SJCRH30 (cell line): ENCODE measurements at regions not wholly inside any gene's neighbourhood (a gene's known extent, or its start where the extent isn't known, plus 50 kb on each side); places are given as distances from the start of the nearest gene placed in this dataset.
"Not testable (repeated sequence)": the region's sequence is repeated elsewhere in the genome, so short reads cannot be mapped to it uniquely, and the experiment has no call there.

Experiments
- DNase-seq, 2 experiments: peaks; one replicate each; pipeline ENCODE4 v3.0.0-alpha.2; 2015 to 2020
- H3K27ac ChIP-seq: fragments of 250-450 bp; sonication (Bioruptor Pico); 2 replicates; pipeline ENCODE4 v1.5.1; 2020; ENCODE audit warnings: mild to moderate bottlenecking, moderate library complexity
- H3K27me3 ChIP-seq: fragments of 250-450 bp; sonication (Bioruptor Pico); 2 replicates; pipeline ENCODE4 v1.5.1; 2020; ENCODE audit warnings: mild to moderate bottlenecking, moderate library complexity
- H3K36me3 ChIP-seq: fragments of 250-450 bp; sonication (Bioruptor Pico); 2 replicates; pipeline ENCODE4 v1.5.1; 2020; ENCODE audit warnings: mild to moderate bottlenecking, moderate library complexity
- H3K4me1 ChIP-seq: fragments of 250-450 bp; sonication (Bioruptor Pico); 2 replicates; pipeline ENCODE4 v1.5.1; 2020; ENCODE audit warnings: mild to moderate bottlenecking, moderate library complexity
- H3K4me3 ChIP-seq: fragments of 250-450 bp; sonication (Bioruptor Pico); 2 replicates; pipeline ENCODE4 v1.5.1; 2020; ENCODE audit warnings: mild to moderate bottlenecking, moderate library complexity
- H3K9me3 ChIP-seq: fragments of 250-450 bp; sonication (Bioruptor Pico); replicated peaks from 2 replicates; pipeline ENCODE4 v1.5.1; 2020; ENCODE audit warnings: mild to moderate bottlenecking, moderate library complexity

GRCh38 chr5:142235050-142235797 lies 89.6 kb downstream of the SPRY4 start:
- Histone ChIP-seq H3K4me3 (no peak overlapping the region), H3K27ac (no peak overlapping the region), H3K27me3 (no peaks in the 10 kb centered on the region), H3K9me3 (no peaks in the 10 kb centered on the region), H3K4me1 (peaks cover 9% of the 10 kb centered on the region), H3K36me3 (no peaks in the 10 kb centered on the region)
- peak; percentile 43 to 45 for DNase-seq

- peak; percentile 26 to 47 for DNase-seq
- no peaks in the 10 kb centered on the region for H3K27me3 ChIP-seq
- H3K4me1 ChIP-seq: peaks cover 9% of the 10 kb centered on the region
- H3K27ac ChIP-seq: no peak overlapping the region
- H3K9me3 ChIP-seq: no peaks in the 10 kb centered on the region
- H3K4me3 ChIP-seq: no peak overlapping the region
- no peaks in the 10 kb centered on the region for H3K36me3 ChIP-seq
Observed at GRCh38 chr5:142233083-142234032, 91.5 kb downstream of the SPRY4 start.

GRCh38 chr5:142230949-142231348 lies 93.9 kb downstream of the SPRY4 start:
- H3K27me3 ChIP-seq, H3K36me3 ChIP-seq, H3K27ac ChIP-seq, H3K4me1 ChIP-seq, DNase-seq, H3K9me3 ChIP-seq, H3K4me3 ChIP-seq: not testable (repeated sequence)

- H3K27ac ChIP-seq: no peak overlapping the region
- H3K4me3 ChIP-seq: no peak overlapping the region
- H3K36me3 ChIP-seq: no peaks in the 10 kb centered on the region
- DNase-seq: no peak
- H3K4me1 ChIP-seq: peaks cover 20% of the 10 kb centered on the region; the same call in 1 of the 2 replicates
- H3K9me3 ChIP-seq: no peaks in the 10 kb centered on the region
- no peaks in the 10 kb centered on the region for H3K27me3 ChIP-seq
Observed at GRCh38 chr5:142225141-142225540, 99.7 kb downstream of the SPRY4 start.

- H3K27me3 ChIP-seq: no peaks in the 10 kb centered on the region
- H3K4me1 ChIP-seq: peaks cover 20% of the 10 kb centered on the region; the same call in 1 of the 2 replicates
- DNase-seq: no peak
- no peaks in the 10 kb centered on the region for H3K36me3 ChIP-seq
- H3K4me3 ChIP-seq: no peak overlapping the region
- no peak overlapping the region for H3K27ac ChIP-seq
- no peaks in the 10 kb centered on the region for H3K9me3 ChIP-seq
Observed at GRCh38 chr5:142222866-142223558, 101.8 kb downstream of the SPRY4 start.

- no peak overlapping the region for H3K27ac ChIP-seq
- H3K27me3 ChIP-seq: no peaks in the 10 kb centered on the region
- peaks cover 20% of the 10 kb centered on the region; the same call in 1 of the 2 replicates for H3K4me1 ChIP-seq
- H3K9me3 ChIP-seq: no peaks in the 10 kb centered on the region
- peak in 1 of 2 experiments; percentile 29 for DNase-seq
- H3K4me3 ChIP-seq: no peak overlapping the region
- no peaks in the 10 kb centered on the region for H3K36me3 ChIP-seq
Observed at GRCh38 chr5:142222225-142222865, 102.5 kb downstream of the SPRY4 start.

GRCh38 chr5:142221091-142221860 lies 103.5 kb downstream of the SPRY4 start:
- DNase-seq: peak; percentile 21 to 56
- no peaks in the 10 kb centered on the region for H3K9me3 ChIP-seq

GRCh38 chr5:142219146-142219545 lies 105.7 kb downstream of the SPRY4 start:
- no peaks in the 10 kb centered on the region for H3K36me3 ChIP-seq
- peaks cover 34% of the 10 kb centered on the region for H3K4me1 ChIP-seq
- DNase-seq: no peak
- no peaks in the 10 kb centered on the region for H3K27me3 ChIP-seq
- H3K27ac ChIP-seq: no peak overlapping the region
- H3K9me3 ChIP-seq: no peaks in the 10 kb centered on the region
- H3K4me3 ChIP-seq: no peak overlapping the region

More at GRCh38 chr5:142221091-142221860, 103.5 kb downstream of the SPRY4 start:
- H3K4me1 ChIP-seq: peaks cover 26% of the 10 kb centered on the region
- no peaks in the 10 kb centered on the region for H3K36me3 ChIP-seq
- no peak overlapping the region for H3K27ac ChIP-seq
- no peak overlapping the region for H3K4me3 ChIP-seq
- H3K27me3 ChIP-seq: no peaks in the 10 kb centered on the region

GRCh38 chr5:142216931-142217330 lies 107.9 kb downstream of the SPRY4 start:
- Histone ChIP-seq H3K4me3 (no peak overlapping the region), H3K27me3 (no peaks in the 10 kb centered on the region), H3K36me3 (no peaks in the 10 kb centered on the region), H3K9me3 (no peaks in the 10 kb centered on the region), H3K27ac (no peak overlapping the region), H3K4me1 (peaks cover 28% of the 10 kb centered on the region)
- DNase-seq: no peak

- Histone ChIP-seq H3K27ac (no peak overlapping the region), H3K27me3 (no peaks in the 10 kb centered on the region), H3K4me3 (no peak overlapping the region), H3K9me3 (no peaks in the 10 kb centered on the region), H3K4me1 (peaks cover 22% of the 10 kb centered on the region), H3K36me3 (no peaks in the 10 kb centered on the region)
- DNase-seq: peak; percentile 85 to 91
Observed at GRCh38 chr5:142215915-142216681, 107.5 kb downstream of the NDFIP1 start.

GRCh38 chr5:142213077-142213476 lies 104.5 kb downstream of the NDFIP1 start:
- H3K27ac ChIP-seq: no peak overlapping the region
- H3K4me1 ChIP-seq: peaks cover 14% of the 10 kb centered on the region
- no peaks in the 10 kb centered on the region for H3K9me3 ChIP-seq
- DNase-seq: no peak
- H3K36me3 ChIP-seq: no peaks in the 10 kb centered on the region
- H3K4me3 ChIP-seq: no peak overlapping the region
- peaks cover 5% of the 10 kb centered on the region; the same call in 1 of the 2 replicates for H3K27me3 ChIP-seq

- Histone ChIP-seq H3K4me1 (peaks cover 14% of the 10 kb centered on the region), H3K27me3 (peaks cover 5% of the 10 kb centered on the region; the same call in 1 of the 2 replicates), H3K4me3 (no peak overlapping the region), H3K9me3 (no peaks in the 10 kb centered on the region), H3K36me3 (no peaks in the 10 kb centered on the region), H3K27ac (no peak overlapping the region)
- no peak for DNase-seq
Observed at GRCh38 chr5:142211918-142212317, 103.3 kb downstream of the NDFIP1 start.

- Histone ChIP-seq H3K4me1 (peaks cover 7% of the 10 kb centered on the region), H3K27me3 (peaks cover 5% of the 10 kb centered on the region; the same call in 1 of the 2 replicates), H3K9me3 (no peaks in the 10 kb centered on the region), H3K36me3 (no peaks in the 10 kb centered on the region), H3K27ac (no peak overlapping the region), H3K4me3 (no peak overlapping the region)
- DNase-seq: no peak
Observed at GRCh38 chr5:142210864-142211412, 102.4 kb downstream of the NDFIP1 start.
